ENCODE measurements at regions not wholly inside any gene's neighbourhood (a gene's known extent, or its start where the extent isn't known, plus 50 kb on each side); places are given as distances from the start of the nearest gene placed in this dataset.

DNA sequence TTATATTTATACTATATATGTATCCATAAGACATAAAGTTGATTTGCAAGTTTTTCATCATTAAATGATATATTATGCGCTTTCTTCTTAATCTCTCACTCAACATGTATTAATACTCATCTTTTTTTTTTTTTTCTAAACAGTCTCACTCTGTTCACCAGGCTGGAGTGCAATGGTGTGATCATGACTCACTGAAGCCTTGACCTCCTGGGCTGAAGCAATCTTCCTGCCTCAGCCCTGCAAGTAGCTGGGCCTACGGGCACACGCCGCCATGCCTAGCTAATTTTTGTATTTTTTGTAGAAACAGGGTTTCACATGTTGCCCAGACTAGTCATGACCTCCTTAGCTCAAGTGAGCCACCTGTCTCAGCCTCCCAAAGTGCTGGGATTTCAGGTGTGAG lies 51.4 kb upstream of the MAP4K3 start (continued):
- TF ChIP-seq, protein P1, sequence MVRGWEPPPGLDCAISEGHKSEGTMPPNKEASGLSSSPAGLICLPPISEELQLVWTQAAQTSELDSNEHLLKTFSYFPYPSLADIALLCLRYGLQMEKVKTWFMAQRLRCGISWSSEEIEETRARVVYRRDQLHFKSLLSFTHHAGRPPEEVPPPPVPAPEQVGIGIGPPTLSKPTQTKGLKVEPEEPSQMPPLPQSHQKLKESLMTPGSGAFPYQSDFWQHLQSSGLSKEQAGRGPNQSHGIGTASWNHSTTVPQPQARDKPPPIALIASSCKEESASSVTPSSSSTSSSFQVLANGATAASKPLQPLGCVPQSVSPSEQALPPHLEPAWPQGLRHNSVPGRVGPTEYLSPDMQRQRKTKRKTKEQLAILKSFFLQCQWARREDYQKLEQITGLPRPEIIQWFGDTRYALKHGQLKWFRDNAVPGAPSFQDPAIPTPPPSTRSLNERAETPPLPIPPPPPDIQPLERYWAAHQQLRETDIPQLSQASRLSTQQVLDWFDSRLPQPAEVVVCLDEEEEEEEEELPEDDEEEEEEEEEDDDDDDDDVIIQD (CRISPR knock-in tag; IDR thresholded peaks at IDR 0.05; ENCODE audit: low read depth) = peak; percentile 83
- TF ChIP-seq EP300 (IDR thresholded peaks at IDR 0.05; ENCODE audit: low read depth in 2 of 2, low read length in 2 of 2) = peak in 1 of 2 experiments; percentile 70; a peak in 2 of 4 replicates
- no peak; the same call in 1 of the 2 replicates for TF ChIP-seq EP300 (CRISPR knock-in tag; IDR thresholded peaks at IDR 0.05; ENCODE audit: borderline replicate concordance)
- TF ChIP-seq, protein P2, sequence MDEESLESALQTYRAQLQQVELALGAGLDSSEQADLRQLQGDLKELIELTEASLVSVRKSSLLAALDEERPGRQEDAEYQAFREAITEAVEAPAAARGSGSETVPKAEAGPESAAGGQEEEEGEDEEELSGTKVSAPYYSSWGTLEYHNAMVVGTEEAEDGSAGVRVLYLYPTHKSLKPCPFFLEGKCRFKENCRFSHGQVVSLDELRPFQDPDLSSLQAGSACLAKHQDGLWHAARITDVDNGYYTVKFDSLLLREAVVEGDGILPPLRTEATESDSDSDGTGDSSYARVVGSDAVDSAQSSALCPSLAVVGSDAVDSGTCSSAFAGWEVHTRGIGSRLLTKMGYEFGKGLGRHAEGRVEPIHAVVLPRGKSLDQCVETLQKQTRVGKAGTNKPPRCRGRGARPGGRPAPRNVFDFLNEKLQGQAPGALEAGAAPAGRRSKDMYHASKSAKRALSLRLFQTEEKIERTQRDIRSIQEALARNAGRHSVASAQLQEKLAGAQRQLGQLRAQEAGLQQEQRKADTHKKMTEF (CRISPR knock-in tag; IDR thresholded peaks at IDR 0.05) = peak; percentile 60
- TF ChIP-seq TP53 (CRISPR knock-in tag; conservative IDR thresholded peaks at IDR 0.05) = no peak
- TF ChIP-seq NR2C2 (CRISPR knock-in tag; IDR thresholded peaks at IDR 0.05; ENCODE audit: borderline replicate concordance) = peak; percentile 78
- TF ChIP-seq, protein P3, sequence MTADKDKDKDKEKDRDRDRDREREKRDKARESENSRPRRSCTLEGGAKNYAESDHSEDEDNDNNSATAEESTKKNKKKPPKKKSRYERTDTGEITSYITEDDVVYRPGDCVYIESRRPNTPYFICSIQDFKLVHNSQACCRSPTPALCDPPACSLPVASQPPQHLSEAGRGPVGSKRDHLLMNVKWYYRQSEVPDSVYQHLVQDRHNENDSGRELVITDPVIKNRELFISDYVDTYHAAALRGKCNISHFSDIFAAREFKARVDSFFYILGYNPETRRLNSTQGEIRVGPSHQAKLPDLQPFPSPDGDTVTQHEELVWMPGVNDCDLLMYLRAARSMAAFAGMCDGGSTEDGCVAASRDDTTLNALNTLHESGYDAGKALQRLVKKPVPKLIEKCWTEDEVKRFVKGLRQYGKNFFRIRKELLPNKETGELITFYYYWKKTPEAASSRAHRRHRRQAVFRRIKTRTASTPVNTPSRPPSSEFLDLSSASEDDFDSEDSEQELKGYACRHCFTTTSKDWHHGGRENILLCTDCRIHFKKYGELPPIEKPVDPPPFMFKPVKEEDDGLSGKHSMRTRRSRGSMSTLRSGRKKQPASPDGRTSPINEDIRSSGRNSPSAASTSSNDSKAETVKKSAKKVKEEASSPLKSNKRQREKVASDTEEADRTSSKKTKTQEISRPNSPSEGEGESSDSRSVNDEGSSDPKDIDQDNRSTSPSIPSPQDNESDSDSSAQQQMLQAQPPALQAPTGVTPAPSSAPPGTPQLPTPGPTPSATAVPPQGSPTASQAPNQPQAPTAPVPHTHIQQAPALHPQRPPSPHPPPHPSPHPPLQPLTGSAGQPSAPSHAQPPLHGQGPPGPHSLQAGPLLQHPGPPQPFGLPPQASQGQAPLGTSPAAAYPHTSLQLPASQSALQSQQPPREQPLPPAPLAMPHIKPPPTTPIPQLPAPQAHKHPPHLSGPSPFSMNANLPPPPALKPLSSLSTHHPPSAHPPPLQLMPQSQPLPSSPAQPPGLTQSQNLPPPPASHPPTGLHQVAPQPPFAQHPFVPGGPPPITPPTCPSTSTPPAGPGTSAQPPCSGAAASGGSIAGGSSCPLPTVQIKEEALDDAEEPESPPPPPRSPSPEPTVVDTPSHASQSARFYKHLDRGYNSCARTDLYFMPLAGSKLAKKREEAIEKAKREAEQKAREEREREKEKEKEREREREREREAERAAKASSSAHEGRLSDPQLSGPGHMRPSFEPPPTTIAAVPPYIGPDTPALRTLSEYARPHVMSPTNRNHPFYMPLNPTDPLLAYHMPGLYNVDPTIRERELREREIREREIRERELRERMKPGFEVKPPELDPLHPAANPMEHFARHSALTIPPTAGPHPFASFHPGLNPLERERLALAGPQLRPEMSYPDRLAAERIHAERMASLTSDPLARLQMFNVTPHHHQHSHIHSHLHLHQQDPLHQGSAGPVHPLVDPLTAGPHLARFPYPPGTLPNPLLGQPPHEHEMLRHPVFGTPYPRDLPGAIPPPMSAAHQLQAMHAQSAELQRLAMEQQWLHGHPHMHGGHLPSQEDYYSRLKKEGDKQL (CRISPR knock-in tag; IDR thresholded peaks at IDR 0.05; ENCODE audit: low read depth) = peak; percentile 70
- TF ChIP-seq ETV5 (CRISPR knock-in tag; IDR thresholded peaks at IDR 0.05; ENCODE audit: borderline replicate concordance) = peak; percentile 83; the same call in 1 of the 2 replicates
- TF ChIP-seq BRCA1 (CRISPR knock-in tag; IDR thresholded peaks at IDR 0.05) = no peak
- 0 out of 2 replicates have a peak, but pooled peaks have one; percentile 31 for TF ChIP-seq ZFP90 (CRISPR knock-in tag; IDR thresholded peaks at IDR 0.05; ENCODE audit: borderline replicate concordance)
- peak; percentile 98 for TF ChIP-seq ZSCAN25 (CRISPR knock-in tag; IDR thresholded peaks at IDR 0.05)
- TF ChIP-seq HNF4A (CRISPR knock-in tag; IDR thresholded peaks at IDR 0.05) = peak; percentile 32; the same call in 1 of the 2 replicates
- TF ChIP-seq ZNF260 (CRISPR knock-in tag; IDR thresholded peaks at IDR 0.05; ENCODE audit: borderline replicate concordance, low read depth) = no peak
- TF ChIP-seq, protein P4, sequence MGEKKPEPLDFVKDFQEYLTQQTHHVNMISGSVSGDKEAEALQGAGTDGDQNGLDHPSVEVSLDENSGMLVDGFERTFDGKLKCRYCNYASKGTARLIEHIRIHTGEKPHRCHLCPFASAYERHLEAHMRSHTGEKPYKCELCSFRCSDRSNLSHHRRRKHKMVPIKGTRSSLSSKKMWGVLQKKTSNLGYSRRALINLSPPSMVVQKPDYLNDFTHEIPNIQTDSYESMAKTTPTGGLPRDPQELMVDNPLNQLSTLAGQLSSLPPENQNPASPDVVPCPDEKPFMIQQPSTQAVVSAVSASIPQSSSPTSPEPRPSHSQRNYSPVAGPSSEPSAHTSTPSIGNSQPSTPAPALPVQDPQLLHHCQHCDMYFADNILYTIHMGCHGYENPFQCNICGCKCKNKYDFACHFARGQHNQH (CRISPR knock-in tag; IDR thresholded peaks at IDR 0.05) = peak; percentile 61; the same call in 1 of the 2 replicates
- TF ChIP-seq SOX5 (CRISPR knock-in tag; IDR thresholded peaks at IDR 0.05; ENCODE audit: borderline replicate concordance) = peak; percentile 54; the same call in 1 of the 2 replicates
- TF ChIP-seq TCF7L2 (IDR thresholded peaks at IDR 0.05; ENCODE audit: low read depth, low read length) = no peak
- TF ChIP-seq, protein P5, sequence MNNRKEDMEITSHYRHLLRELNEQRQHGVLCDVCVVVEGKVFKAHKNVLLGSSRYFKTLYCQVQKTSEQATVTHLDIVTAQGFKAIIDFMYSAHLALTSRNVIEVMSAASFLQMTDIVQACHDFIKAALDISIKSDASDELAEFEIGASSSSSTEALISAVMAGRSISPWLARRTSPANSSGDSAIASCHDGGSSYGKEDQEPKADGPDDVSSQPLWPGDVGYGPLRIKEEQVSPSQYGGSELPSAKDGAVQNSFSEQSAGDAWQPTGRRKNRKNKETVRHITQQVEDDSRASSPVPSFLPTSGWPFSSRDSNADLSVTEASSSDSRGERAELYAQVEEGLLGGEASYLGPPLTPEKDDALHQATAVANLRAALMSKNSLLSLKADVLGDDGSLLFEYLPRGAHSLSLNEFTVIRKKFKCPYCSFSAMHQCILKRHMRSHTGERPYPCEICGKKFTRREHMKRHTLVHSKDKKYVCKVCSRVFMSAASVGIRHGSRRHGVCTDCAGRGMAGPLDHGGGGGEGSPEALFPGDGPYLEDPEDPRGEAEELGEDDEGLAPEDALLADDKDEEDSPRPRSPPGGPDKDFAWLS (CRISPR knock-in tag; IDR thresholded peaks at IDR 0.05; ENCODE audit: borderline replicate concordance) = no peak
- TF ChIP-seq FOXK1 (CRISPR knock-in tag; IDR thresholded peaks at IDR 0.05; ENCODE audit: borderline replicate concordance, low read depth) = peak; percentile 42; the same call in 1 of the 2 replicates
- no peak for TF ChIP-seq JARID2 (CRISPR knock-in tag; IDR thresholded peaks at IDR 0.05; ENCODE audit: insufficient replicate concordance)
